ENCODE measurements at regions not wholly inside any gene's neighbourhood (a gene's known extent, or its start where the extent isn't known, plus 50 kb on each side); places are given as distances from the start of the nearest gene placed in this dataset.

GRCh38 chr9:118384531-118385100, 680.4 kb downstream of the TLR4 start:
- Histone ChIP-seq H3K27me3 (ENCODE audit: insufficient read depth, low read length) (no peaks in the 10 kb centered on the region), H3K4me1 (ENCODE audit: insufficient read depth, low read length, severe bottlenecking) (no peaks in the 10 kb centered on the region), H2AFZ (ENCODE audit: low read length) (no peak overlapping the region), H3K9ac (ENCODE audit: low read length) (no peak overlapping the region), H3K4me3 (ENCODE audit: low read depth, low read length, poor library complexity, severe bottlenecking) (no peak overlapping the region), H3K27ac (ENCODE audit: low read depth, low read length, poor library complexity, severe bottlenecking) (no peak overlapping the region), H4K20me1 (ENCODE audit: insufficient read depth, low read length) (no peaks in the 10 kb centered on the region), H3K4me2 (ENCODE audit: low read length) (no peak overlapping the region), H3K36me3 (ENCODE audit: insufficient read depth, low read length) (no peaks in the 10 kb centered on the region), H3F3A (ENCODE audit: insufficient read depth, low read length) (no peaks in the 10 kb centered on the region), H3K9me3 (ENCODE audit: low read length) (no peaks in the 10 kb centered on the region), H3K79me2 (ENCODE audit: insufficient read depth, low read length) (no peaks in the 10 kb centered on the region), H3K9me2 (ENCODE audit: low read depth, low read length) (no peaks in the 10 kb centered on the region)
- TF ChIP-seq, protein P1, sequence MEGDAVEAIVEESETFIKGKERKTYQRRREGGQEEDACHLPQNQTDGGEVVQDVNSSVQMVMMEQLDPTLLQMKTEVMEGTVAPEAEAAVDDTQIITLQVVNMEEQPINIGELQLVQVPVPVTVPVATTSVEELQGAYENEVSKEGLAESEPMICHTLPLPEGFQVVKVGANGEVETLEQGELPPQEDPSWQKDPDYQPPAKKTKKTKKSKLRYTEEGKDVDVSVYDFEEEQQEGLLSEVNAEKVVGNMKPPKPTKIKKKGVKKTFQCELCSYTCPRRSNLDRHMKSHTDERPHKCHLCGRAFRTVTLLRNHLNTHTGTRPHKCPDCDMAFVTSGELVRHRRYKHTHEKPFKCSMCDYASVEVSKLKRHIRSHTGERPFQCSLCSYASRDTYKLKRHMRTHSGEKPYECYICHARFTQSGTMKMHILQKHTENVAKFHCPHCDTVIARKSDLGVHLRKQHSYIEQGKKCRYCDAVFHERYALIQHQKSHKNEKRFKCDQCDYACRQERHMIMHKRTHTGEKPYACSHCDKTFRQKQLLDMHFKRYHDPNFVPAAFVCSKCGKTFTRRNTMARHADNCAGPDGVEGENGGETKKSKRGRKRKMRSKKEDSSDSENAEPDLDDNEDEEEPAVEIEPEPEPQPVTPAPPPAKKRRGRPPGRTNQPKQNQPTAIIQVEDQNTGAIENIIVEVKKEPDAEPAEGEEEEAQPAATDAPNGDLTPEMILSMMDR (IDR thresholded peaks at IDR 0.05; ENCODE audit: low read length), result no peak
- TF ChIP-seq EZH2 (IDR thresholded peaks at IDR 0.05; ENCODE audit: borderline replicate concordance, low read length), result no peak

GRCh38 chr9:118395415-118395814, 691.2 kb downstream of the TLR4 start:
- H3F3A ChIP-seq (ENCODE audit: insufficient read depth, low read length), result no peaks in the 10 kb centered on the region
- no peaks in the 10 kb centered on the region for H3K36me3 ChIP-seq (ENCODE audit: insufficient read depth, low read length)
- H3K9me2 ChIP-seq (ENCODE audit: low read depth, low read length), result no peaks in the 10 kb centered on the region
- H3K4me3 ChIP-seq (ENCODE audit: low read depth, low read length, poor library complexity, severe bottlenecking), result no peak overlapping the region
- no peaks in the 10 kb centered on the region for H3K4me1 ChIP-seq (ENCODE audit: insufficient read depth, low read length, severe bottlenecking)
- H3K27me3 ChIP-seq (ENCODE audit: insufficient read depth, low read length), result no peaks in the 10 kb centered on the region
- H3K27ac ChIP-seq (ENCODE audit: low read depth, low read length, poor library complexity, severe bottlenecking), result no peak overlapping the region
- H2AFZ ChIP-seq (ENCODE audit: low read length), result no peak overlapping the region
- H3K9me3 ChIP-seq (ENCODE audit: low read length), result no peaks in the 10 kb centered on the region
- no peaks in the 10 kb centered on the region for H3K79me2 ChIP-seq (ENCODE audit: insufficient read depth, low read length)
- H4K20me1 ChIP-seq (ENCODE audit: insufficient read depth, low read length), result no peaks in the 10 kb centered on the region
- no peak overlapping the region for H3K9ac ChIP-seq (ENCODE audit: low read length)
- TF ChIP-seq EZH2 (IDR thresholded peaks at IDR 0.05; ENCODE audit: borderline replicate concordance, low read length), result no peak
- no peak overlapping the region for H3K4me2 ChIP-seq (ENCODE audit: low read length)

GRCh38 chr9:118401546-118401945, 697.3 kb downstream of the TLR4 start:
- no peak overlapping the region for H3K27ac ChIP-seq (ENCODE audit: low read depth, low read length, poor library complexity, severe bottlenecking)
- H3K9me2 ChIP-seq (ENCODE audit: low read depth, low read length), result no peaks in the 10 kb centered on the region
- no peaks in the 10 kb centered on the region for H4K20me1 ChIP-seq (ENCODE audit: insufficient read depth, low read length)
- H3K4me1 ChIP-seq (ENCODE audit: insufficient read depth, low read length, severe bottlenecking), result no peaks in the 10 kb centered on the region
- no peaks in the 10 kb centered on the region for H3F3A ChIP-seq (ENCODE audit: insufficient read depth, low read length)
- H3K4me3 ChIP-seq (ENCODE audit: low read depth, low read length, poor library complexity, severe bottlenecking), result no peak overlapping the region
- TF ChIP-seq EZH2 (IDR thresholded peaks at IDR 0.05; ENCODE audit: borderline replicate concordance, low read length), result no peak
- TF ChIP-seq, protein P1 (IDR thresholded peaks at IDR 0.05; ENCODE audit: low read length), result no peak
- H2AFZ ChIP-seq (ENCODE audit: low read length), result no peak overlapping the region
- H3K4me2 ChIP-seq (ENCODE audit: low read length), result no peak overlapping the region
- no peaks in the 10 kb centered on the region for H3K27me3 ChIP-seq (ENCODE audit: insufficient read depth, low read length)
- no peaks in the 10 kb centered on the region for H3K9me3 ChIP-seq (ENCODE audit: low read length)
- H3K36me3 ChIP-seq (ENCODE audit: insufficient read depth, low read length), result no peaks in the 10 kb centered on the region
- no peak overlapping the region for H3K9ac ChIP-seq (ENCODE audit: low read length)
- no peaks in the 10 kb centered on the region for H3K79me2 ChIP-seq (ENCODE audit: insufficient read depth, low read length)

GRCh38 chr9:118414676-118415075, 710.5 kb downstream of the TLR4 start:
- Histone ChIP-seq H3K4me2 (ENCODE audit: low read length) (no peak overlapping the region), H3K27me3 (ENCODE audit: insufficient read depth, low read length) (no peaks in the 10 kb centered on the region), H3K27ac (ENCODE audit: low read depth, low read length, poor library complexity, severe bottlenecking) (no peak overlapping the region), H3K4me1 (ENCODE audit: insufficient read depth, low read length, severe bottlenecking) (no peaks in the 10 kb centered on the region), H4K20me1 (ENCODE audit: insufficient read depth, low read length) (no peaks in the 10 kb centered on the region), H3K9me2 (ENCODE audit: low read depth, low read length) (no peaks in the 10 kb centered on the region), H2AFZ (ENCODE audit: low read length) (no peak overlapping the region), H3F3A (ENCODE audit: insufficient read depth, low read length) (no peaks in the 10 kb centered on the region), H3K9me3 (ENCODE audit: low read length) (no peaks in the 10 kb centered on the region), H3K9ac (ENCODE audit: low read length) (no peak overlapping the region), H3K79me2 (ENCODE audit: insufficient read depth, low read length) (no peaks in the 10 kb centered on the region), H3K4me3 (ENCODE audit: low read depth, low read length, poor library complexity, severe bottlenecking) (no peak overlapping the region), H3K36me3 (ENCODE audit: insufficient read depth, low read length) (no peaks in the 10 kb centered on the region)
- TF ChIP-seq EZH2 (IDR thresholded peaks at IDR 0.05; ENCODE audit: borderline replicate concordance, low read length), result no peak
- TF ChIP-seq, protein P1 (IDR thresholded peaks at IDR 0.05; ENCODE audit: low read length), result no peak

Measured in OCI-LY1 (cell line).